Spleen (tissue), 7 donors: ENCODE measurements at regions not wholly inside any gene's neighbourhood (a gene's known extent, or its start where the extent isn't known, plus 50 kb on each side); places are given as distances from the start of the nearest gene placed in this dataset.

ENCODE experiments used
- POLR2AphosphoS5 ChIP-seq, 3 donors: sonication (generic); formaldehyde crosslinking; IDR thresholded peaks; one replicate each; pipeline ENCODE4 v1.5.1; 2017; ENCODE audit warnings: antibody characterized with exemption in 3 of 3
- TF ChIP-seq, protein P1 (sequence below), 11 experiments: fragments of 200-600 bp in 7 of 11; fragments of 450-650 bp in 4 of 11; sonication (generic) in 4 of 11; IDR thresholded peaks in 8 of 11; conservative IDR thresholded peaks in 3 of 11; 1 replicate in 7 of 11; 2 replicates in 4 of 11; pipeline versions ENCODE4 v1.4.0 to v1.8.0; 2016 to 2021; ENCODE audit warnings: antibody characterized with exemption in 11 of 11, inconsistent platforms in 4 of 11, mild to moderate bottlenecking in 1 of 11
- donor health status: DM: no; HTN: no; CAD: no; lungs with moderate emphysema.
- donor health status: DM: no; HTN: no; CAD: no.
- donor health status: DM: no; HTN: no; CAD: no.

DNA sequence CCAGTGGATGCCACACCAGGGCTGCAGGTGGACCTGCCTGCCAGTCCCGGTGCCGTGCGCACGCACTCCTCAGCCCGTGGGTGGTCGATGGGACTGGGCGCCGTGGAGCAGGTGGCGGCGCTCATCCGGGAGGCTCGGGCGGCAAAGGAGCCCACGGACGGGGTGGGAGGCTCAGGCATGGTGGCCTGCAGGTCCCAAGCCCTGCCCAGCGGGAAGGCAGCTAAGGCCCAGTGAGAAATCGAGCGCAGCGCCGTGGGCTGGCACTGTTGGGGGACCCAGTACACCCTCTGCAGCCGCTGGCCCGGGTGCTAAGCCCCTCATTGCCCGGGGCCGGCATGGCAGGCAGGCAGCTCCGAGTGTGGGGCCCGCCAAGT is 1171.8 kb upstream of the B3GALT2 start:
- TF ChIP-seq POLR2AphosphoS5 (IDR thresholded peaks at IDR 0.05): no peak
- TF ChIP-seq, protein P1, sequence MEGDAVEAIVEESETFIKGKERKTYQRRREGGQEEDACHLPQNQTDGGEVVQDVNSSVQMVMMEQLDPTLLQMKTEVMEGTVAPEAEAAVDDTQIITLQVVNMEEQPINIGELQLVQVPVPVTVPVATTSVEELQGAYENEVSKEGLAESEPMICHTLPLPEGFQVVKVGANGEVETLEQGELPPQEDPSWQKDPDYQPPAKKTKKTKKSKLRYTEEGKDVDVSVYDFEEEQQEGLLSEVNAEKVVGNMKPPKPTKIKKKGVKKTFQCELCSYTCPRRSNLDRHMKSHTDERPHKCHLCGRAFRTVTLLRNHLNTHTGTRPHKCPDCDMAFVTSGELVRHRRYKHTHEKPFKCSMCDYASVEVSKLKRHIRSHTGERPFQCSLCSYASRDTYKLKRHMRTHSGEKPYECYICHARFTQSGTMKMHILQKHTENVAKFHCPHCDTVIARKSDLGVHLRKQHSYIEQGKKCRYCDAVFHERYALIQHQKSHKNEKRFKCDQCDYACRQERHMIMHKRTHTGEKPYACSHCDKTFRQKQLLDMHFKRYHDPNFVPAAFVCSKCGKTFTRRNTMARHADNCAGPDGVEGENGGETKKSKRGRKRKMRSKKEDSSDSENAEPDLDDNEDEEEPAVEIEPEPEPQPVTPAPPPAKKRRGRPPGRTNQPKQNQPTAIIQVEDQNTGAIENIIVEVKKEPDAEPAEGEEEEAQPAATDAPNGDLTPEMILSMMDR (IDR thresholded peaks at IDR 0.05 in 8 of 11, conservative IDR thresholded peaks at IDR 0.05 in 3 of 11): no peak
